ENCODE measurements at regions not wholly inside any gene's neighbourhood (a gene's known extent, or its start where the extent isn't known, plus 50 kb on each side); places are given as distances from the start of the nearest gene placed in this dataset.
"Not testable (repeated sequence)": the region's sequence is repeated elsewhere in the genome, so short reads cannot be mapped to it uniquely, and the experiment has no call there.

- no peak for DNase-seq
These were observed 280.9 kb upstream of the CYLC2 start for GRCh38 chr9:102714184-102714583.

- DNase-seq = not testable (repeated sequence)
These were observed 282.2 kb upstream of the CYLC2 start for GRCh38 chr9:102712910-102713309.

- DNase-seq = no peak
These were observed 294.2 kb upstream of the CYLC2 start for GRCh38 chr9:102700936-102701335.

- DNase-seq = no peak
These were observed 325.9 kb upstream of the CYLC2 start for GRCh38 chr9:102669220-102669619.

GRCh38 chr9:102652471-102652870 lies 342.7 kb upstream of the CYLC2 start:
- DNase-seq = no peak

GRCh38 chr9:102650896-102651295 lies 344.2 kb upstream of the CYLC2 start:
- no peak for DNase-seq

- DNase-seq = no peak
These were observed 352.5 kb upstream of the CYLC2 start for GRCh38 chr9:102642651-102643050.

- no peak for DNase-seq
These were observed 363.6 kb upstream of the CYLC2 start for GRCh38 chr9:102631559-102631958.

- no peak for DNase-seq
These were observed 385.7 kb upstream of the CYLC2 start for GRCh38 chr9:102609461-102609860.

- not testable (repeated sequence) for DNase-seq
These were observed 391.6 kb upstream of the CYLC2 start for GRCh38 chr9:102603198-102604195.

GRCh38 chr9:102594241-102594640 lies 400.9 kb upstream of the CYLC2 start:
- DNase-seq = no peak

- no peak for DNase-seq
These were observed 407.9 kb upstream of the CYLC2 start for GRCh38 chr9:102587281-102587680.

GRCh38 chr9:102569436-102569835 lies 425.7 kb upstream of the CYLC2 start:
- DNase-seq = no peak

GRCh38 chr9:102551346-102551745 lies 443.8 kb upstream of the CYLC2 start:
- no peak for DNase-seq

- DNase-seq = no peak
These were observed 444.2 kb upstream of the CYLC2 start for GRCh38 chr9:102550886-102551285.

GRCh38 chr9:102550266-102550665 lies 444.9 kb upstream of the CYLC2 start:
- DNase-seq = no peak

- no peak for DNase-seq
These were observed 461.1 kb upstream of the CYLC2 start for GRCh38 chr9:102534031-102534430.

GRCh38 chr9:102521097-102521755 lies 473.9 kb upstream of the CYLC2 start:
- DNase-seq = no peak

GRCh38 chr9:102519423-102519822 lies 475.7 kb upstream of the CYLC2 start:
- no peak for DNase-seq

GRCh38 chr9:102518324-102518723 lies 476.8 kb upstream of the CYLC2 start:
- no peak for DNase-seq

- DNase-seq = no peak
These were observed 480.6 kb upstream of the CYLC2 start for GRCh38 chr9:102514541-102514940.

GRCh38 chr9:102507044-102507687 lies 488.0 kb upstream of the CYLC2 start:
- DNase-seq = no peak

- no peak for DNase-seq
These were observed 488.7 kb upstream of the CYLC2 start for GRCh38 chr9:102506406-102506805.

- no peak for DNase-seq
These were observed 495.7 kb upstream of the CYLC2 start for GRCh38 chr9:102499468-102499867.
